Natural killer cell treated with Interleukin-12 subunit alpha and Interleukin-12 subunit beta and Interleukin-15 and Interleukin-18, amount 100 ng/mL, for 72 hours (primary cell): ENCODE measurements at regions not wholly inside any gene's neighbourhood (a gene's known extent, or its start where the extent isn't known, plus 50 kb on each side); places are given as distances from the start of the nearest gene placed in this dataset.
"Not testable (repeated sequence)": the region's sequence is repeated elsewhere in the genome, so short reads cannot be mapped to it uniquely, and the experiment has no call there.

Experiments
- ATAC-seq, 2 donors: fragments of 150-1000 bp; cut with Tn5 transposase in 1 of 2; sonication (Bioruptor Pico), chemical (Tn5 transposase) in 1 of 2; 2 replicates each; pipeline ENCODE4 v1.10.0; 2021
- DNase-seq: peaks from one replicate; pipeline ENCODE4 v3.0.0; 2022; ENCODE audit warnings: low spot score
- H3K27ac Mint-ChIP-seq, 2 donors: 1 replicate in 1 of 2; 2 replicates in 1 of 2; pipeline ENCODE4 v1.8.0; 2022; ENCODE audit warnings: mixed read lengths in 2 of 2, mild to moderate bottlenecking in 1 of 2, moderate library complexity in 1 of 2
- H3K27me3 Mint-ChIP-seq, 2 donors: 1 replicate in 1 of 2; 2 replicates in 1 of 2; pipeline ENCODE4 v1.8.0; 2022; ENCODE audit warnings: mixed read lengths in 2 of 2
- H3K36me3 Mint-ChIP-seq: one replicate; pipeline ENCODE4 v1.8.0; 2022; ENCODE audit warnings: mixed read lengths
- H3K4me1 Mint-ChIP-seq, 2 donors: 1 replicate in 1 of 2; 2 replicates in 1 of 2; pipeline ENCODE4 v1.8.0; 2022; ENCODE audit warnings: low read depth in 2 of 2, mixed read lengths in 2 of 2, mild to moderate bottlenecking in 1 of 2
- H3K4me3 Mint-ChIP-seq: one replicate; pipeline ENCODE4 v1.8.0; 2022; ENCODE audit warnings: mixed read lengths
- H3K9me3 Mint-ChIP-seq: 2 replicates; pipeline ENCODE4 v1.8.0; 2022; ENCODE audit warnings: mixed read lengths

DNA sequence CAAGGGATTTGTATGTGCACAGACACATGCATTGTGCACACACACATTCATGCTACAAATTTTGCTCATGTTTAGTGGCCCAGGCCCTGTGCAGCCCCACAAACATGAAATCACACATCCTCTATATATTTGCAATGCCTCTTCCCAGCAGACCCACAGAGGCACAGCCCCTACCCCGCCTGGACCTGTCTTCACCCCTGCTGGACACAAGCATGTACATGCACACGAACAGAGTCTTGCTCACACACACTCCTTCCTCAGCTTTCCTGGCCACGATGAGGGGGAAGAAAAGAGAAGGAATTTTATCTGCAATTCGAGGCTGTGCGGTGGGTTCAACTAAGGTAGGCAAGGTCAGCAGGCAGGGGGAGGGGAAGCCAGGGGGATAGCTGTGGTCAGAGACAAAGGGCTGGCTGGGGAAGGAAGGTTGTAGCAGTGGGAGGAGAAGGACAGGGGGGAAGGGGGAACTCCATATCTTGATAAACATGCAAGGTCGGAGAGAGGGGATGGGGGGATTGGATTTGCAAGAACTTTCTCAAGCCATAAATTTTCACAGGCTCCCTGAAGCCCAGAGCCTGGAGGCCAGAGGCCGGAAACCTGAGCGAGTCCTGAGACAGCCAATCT is 156.4 kb downstream of the EFNB1 start:
- no peaks in the 10 kb centered on the region for H3K9me3 Mint-ChIP-seq
- no peak for DNase-seq
- no peak overlapping the region for H3K4me3 Mint-ChIP-seq
- H3K4me1 Mint-ChIP-seq: peaks cover 0 to 3% of the 10 kb centered on the region in 2 donors
- H3K27ac Mint-ChIP-seq: no peak overlapping the region
- peaks cover 0 to 11% of the 10 kb centered on the region in 2 donors for H3K27me3 Mint-ChIP-seq
- no peaks in the 10 kb centered on the region for H3K36me3 Mint-ChIP-seq
- ATAC-seq: no peak

DNA sequence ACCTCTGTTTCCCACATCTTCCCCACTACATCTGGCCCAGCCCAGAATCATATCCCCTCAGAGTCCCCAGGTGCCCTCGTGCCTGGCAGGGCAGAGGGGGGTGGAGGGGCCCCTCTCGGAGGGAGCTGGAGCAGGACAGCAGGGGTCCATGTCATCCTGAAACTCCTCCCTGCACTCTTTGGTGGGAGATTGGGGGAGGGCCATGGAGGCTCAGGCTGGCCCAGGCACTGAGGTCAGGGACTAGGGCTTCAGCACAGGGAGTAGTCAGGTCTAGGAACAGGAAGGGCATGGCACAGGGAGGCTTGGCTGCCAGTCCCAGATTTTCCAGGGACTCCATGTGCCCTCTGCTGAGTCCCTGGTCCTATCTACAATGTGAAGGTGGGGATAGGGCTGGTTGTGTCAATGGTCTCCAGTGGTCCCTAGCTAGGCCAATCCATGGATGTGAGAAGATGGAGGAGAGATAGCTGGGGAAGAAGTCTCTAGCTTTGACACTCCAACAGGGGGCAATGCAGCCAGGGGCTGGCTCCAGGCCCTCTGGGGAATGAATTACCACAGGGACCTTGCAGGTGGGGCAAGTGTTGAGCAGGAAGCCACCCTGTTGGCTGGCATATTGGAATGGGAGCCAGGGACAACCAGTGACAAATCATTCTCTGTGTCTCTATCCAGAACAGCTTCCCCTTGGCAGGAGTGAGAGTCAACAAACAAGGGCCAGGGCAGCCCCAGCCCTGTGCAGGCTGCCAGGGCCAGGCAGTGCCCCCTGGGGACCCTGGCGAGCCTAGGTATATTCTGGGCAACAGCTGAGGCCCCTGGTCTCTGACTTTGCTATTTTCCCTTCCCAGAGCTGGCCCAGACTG is 154.4 kb downstream of the EFNB1 start:
- Mint-ChIP-seq H3K4me1 (peaks cover 0 to 3% of the 10 kb centered on the region in 2 donors), H3K4me3 (no peak overlapping the region), H3K27me3 (peaks cover 0 to 11% of the 10 kb centered on the region in 2 donors), H3K27ac (no peak overlapping the region), H3K36me3 (no peaks in the 10 kb centered on the region), H3K9me3 (no peaks in the 10 kb centered on the region)
- no peak for DNase-seq
- no peak for ATAC-seq

DNA sequence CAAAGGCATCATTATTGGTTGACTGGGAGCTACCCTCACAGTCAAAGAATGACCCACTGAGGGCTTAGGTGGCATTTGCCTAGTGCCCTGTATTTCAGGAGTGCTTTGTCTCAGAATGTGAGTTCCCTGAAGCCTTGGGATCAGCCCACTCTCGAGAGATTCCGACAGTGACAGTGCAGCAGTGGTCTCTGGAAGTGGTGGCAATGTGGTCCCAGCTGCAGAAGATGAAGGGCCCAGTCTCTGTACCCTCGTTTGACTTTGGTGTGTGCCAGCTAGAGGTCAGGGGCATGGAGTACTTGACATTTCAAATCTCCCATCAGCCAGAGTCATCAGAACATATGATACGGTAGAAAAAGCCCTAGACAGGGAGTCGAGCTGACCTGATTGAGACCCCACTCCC is 153.7 kb downstream of the EFNB1 start:
- Mint-ChIP-seq H3K27ac (no peak overlapping the region), H3K36me3 (no peaks in the 10 kb centered on the region), H3K27me3 (peaks cover 0 to 8% of the 10 kb centered on the region in 2 donors), H3K9me3 (no peaks in the 10 kb centered on the region), H3K4me3 (no peak overlapping the region), H3K4me1 (no peaks in the 10 kb centered on the region)
- ATAC-seq (no peak), DNase-seq (no peak)

DNA sequence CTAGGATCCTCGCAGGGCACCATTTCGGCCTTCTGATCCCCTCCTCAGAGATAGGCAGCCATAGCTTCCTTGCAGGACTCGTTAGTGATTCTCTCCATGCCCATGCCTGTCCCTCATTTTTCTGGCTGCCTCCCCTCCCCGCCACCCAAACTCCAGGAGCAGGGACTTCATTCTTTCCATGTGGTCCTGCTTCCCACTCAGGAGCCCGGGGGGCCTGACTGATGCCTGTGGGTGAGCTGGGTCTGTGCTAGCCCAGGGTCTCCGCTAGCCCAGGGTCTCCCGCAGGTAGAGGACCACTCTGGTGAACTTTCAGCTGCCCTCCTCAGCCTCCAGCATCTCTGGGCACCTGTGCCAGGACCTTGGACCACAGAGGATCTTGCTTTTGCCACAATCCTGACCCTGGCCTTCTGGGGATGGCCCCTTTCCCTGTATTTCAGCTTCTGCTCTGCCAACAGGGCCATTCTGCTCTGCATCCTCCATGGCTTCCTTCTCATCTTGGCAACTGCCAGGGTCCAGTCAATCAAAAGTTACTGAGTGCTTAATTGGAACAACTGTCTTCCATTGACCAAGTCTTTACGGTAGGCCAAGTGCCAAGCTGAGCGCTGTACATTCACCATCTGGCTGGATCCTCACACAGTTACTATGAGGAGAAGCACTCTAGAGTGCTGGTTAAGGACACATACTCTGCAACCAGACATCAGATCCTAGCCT is 152.2 kb downstream of the EFNB1 start:
- ATAC-seq: no peak

GRCh38 chrX:68978655-68979054 is 149.8 kb downstream of the EFNB1 start:
- H3K9me3 Mint-ChIP-seq: no peaks in the 10 kb centered on the region
- no peak for DNase-seq
- H3K36me3 Mint-ChIP-seq: peaks cover 9% of the 10 kb centered on the region
- no peak overlapping the region for H3K27ac Mint-ChIP-seq
- no peaks in the 10 kb centered on the region for H3K4me1 Mint-ChIP-seq
- no peak for ATAC-seq
- peaks cover 0 to 7% of the 10 kb centered on the region in 2 donors for H3K27me3 Mint-ChIP-seq
- no peak overlapping the region for H3K4me3 Mint-ChIP-seq

More for the DNA sequence above, 152.2 kb downstream of the EFNB1 start:
- Mint-ChIP-seq H3K27me3 (peaks cover 0 to 6% of the 10 kb centered on the region in 2 donors), H3K36me3 (peaks cover 6% of the 10 kb centered on the region), H3K27ac (no peak overlapping the region), H3K4me3 (no peak overlapping the region), H3K4me1 (no peaks in the 10 kb centered on the region), H3K9me3 (no peaks in the 10 kb centered on the region)
- DNase-seq: no peak

DNA sequence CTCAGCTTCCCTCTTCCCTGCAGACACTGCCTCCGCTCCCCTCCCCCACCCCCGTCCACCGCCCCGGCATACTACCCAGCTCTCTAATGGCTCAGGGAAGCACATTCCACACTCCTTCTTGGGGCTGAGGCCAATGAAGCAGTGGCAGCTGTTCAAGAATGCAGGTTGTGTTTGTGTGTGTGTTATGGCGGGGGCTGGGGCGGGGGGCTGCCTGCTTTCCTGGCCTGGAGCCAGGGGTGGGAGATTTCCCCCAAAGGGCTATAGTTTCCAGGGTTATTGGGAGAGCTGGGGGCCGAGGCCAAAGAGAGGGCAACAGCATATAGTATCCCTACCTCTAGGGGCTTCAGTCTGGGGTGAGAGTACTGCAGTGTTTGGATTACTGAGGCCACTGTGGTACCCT is 149.4 kb downstream of the EFNB1 start:
- Mint-ChIP-seq H3K27ac (no peak overlapping the region), H3K27me3 (peaks cover 0 to 7% of the 10 kb centered on the region in 2 donors), H3K36me3 (peaks cover 9% of the 10 kb centered on the region), H3K4me3 (no peak overlapping the region), H3K9me3 (no peaks in the 10 kb centered on the region), H3K4me1 (no peaks in the 10 kb centered on the region)
- DNase-seq (no peak), ATAC-seq (no peak)

GRCh38 chrX:68953331-68953730 is 124.5 kb downstream of the EFNB1 start:
- DNase-seq: no peak

GRCh38 chrX:68951942-68952619 is 123.3 kb downstream of the EFNB1 start:
- H3K27me3 Mint-ChIP-seq: peaks cover 0 to 16% of the 10 kb centered on the region in 2 donors
- H3K4me1 Mint-ChIP-seq, H3K4me3 Mint-ChIP-seq: not testable (repeated sequence)

More at GRCh38 chrX:68953331-68953730, 124.5 kb downstream of the EFNB1 start:
- Mint-ChIP-seq H3K27me3 (peaks cover 0 to 17% of the 10 kb centered on the region in 2 donors), H3K4me1 (no peaks in the 10 kb centered on the region), H3K36me3 (no peaks in the 10 kb centered on the region), H3K27ac (no peak overlapping the region), H3K9me3 (no peaks in the 10 kb centered on the region), H3K4me3 (no peak overlapping the region)
- no peak for ATAC-seq

DNA sequence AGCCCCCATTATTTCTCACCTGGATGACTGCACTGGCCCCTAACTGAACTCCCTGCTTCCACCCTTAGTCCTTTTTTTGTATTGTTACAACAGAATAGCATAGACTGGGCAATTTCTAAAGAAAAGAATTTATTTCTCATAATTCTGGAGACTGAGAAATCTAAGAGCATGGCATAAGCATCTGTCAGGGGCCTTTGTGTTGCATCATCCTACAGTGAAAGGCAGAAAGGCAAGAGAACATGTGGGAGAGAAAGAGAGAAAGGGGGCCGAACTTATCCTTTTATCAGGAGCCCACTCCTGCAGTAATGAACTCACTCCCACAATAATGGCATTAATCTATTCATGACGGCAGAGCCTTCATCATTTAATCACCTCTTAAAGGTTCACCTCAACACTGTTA is 122.1 kb downstream of the EFNB1 start:
- Mint-ChIP-seq H3K27ac (no peak overlapping the region), H3K4me1 (no peaks in the 10 kb centered on the region), H3K36me3 (no peaks in the 10 kb centered on the region), H3K4me3 (no peak overlapping the region), H3K9me3 (no peaks in the 10 kb centered on the region), H3K27me3 (peaks cover 0 to 12% of the 10 kb centered on the region in 2 donors)
- ATAC-seq (no peak), DNase-seq (no peak)

More at GRCh38 chrX:68951942-68952619, 123.3 kb downstream of the EFNB1 start:
- H3K36me3 Mint-ChIP-seq, H3K27ac Mint-ChIP-seq, DNase-seq, ATAC-seq, H3K9me3 Mint-ChIP-seq: not testable (repeated sequence)

DNA sequence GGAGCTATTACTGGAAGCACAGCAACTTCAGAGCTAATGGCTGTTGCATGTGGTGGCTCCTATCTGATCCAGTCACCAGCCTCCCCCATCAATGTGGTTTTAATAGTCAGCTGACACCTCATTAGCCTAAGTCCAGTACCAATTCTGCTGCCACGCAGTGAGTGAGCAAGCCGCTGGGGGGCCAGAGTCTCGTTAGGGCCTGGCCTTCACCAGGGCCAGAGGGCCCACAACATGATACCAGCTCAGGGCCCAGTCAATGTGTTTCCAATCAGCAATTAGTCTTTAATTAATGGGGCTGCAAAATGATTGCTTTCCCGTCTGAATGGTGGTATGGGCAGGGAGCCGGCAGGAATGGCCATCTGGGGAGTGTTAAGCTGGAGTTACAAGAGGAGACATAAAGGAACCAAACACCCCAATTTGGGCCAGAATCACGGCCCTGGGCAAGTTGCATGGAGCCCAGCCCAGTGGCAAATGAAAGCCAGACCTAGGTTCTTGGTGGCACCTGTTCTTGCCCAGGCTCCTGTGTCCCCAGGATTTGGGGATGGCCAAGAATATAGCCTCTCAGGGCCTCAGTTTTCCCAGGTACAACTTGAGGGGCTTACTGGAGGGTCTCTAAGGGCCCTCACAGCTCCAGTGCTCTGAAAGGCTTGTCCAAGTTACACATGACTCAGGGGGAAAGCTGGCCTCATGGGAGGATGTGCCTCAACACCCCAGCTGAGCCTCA is 119.2 kb downstream of the EFNB1 start:
- Mint-ChIP-seq H3K36me3 (no peaks in the 10 kb centered on the region), H3K9me3 (no peaks in the 10 kb centered on the region), H3K27ac (no peak overlapping the region), H3K4me3 (no peak overlapping the region), H3K27me3 (peaks cover 0 to 3% of the 10 kb centered on the region in 2 donors), H3K4me1 (no peaks in the 10 kb centered on the region)
- no peak for ATAC-seq
- no peak for DNase-seq

DNA sequence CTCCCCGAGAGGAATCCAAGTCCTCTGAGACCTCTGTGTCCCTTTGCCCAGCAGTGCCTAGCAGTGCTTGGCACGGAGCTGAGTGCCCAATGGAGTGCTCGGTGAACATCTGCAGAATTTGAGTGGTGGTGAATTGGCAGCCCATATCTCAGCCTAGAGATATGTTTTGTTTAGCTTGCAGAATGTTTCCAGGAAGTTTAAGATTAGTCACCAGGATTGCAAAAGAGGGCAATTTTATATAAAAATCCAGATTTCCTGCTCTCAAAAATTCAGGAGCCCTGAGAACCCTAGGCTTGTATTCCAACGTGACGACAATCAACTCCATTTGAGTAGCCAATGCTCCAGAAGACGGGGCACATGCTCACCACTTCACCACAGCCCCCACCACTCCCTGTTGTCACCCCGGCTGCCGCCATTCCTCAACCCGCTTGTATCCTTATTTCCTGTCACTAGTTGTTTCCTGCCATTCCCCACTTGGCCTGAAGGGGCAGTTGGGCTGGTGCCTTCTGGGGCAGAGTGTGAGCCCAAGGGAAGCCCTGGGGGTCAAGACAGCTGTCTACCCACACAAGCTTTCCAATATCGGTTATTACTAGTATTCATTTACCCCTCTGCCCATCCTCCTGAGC is 116.9 kb downstream of the EFNB1 start:
- Mint-ChIP-seq H3K4me3 (no peak overlapping the region), H3K36me3 (no peaks in the 10 kb centered on the region), H3K27ac (no peak overlapping the region), H3K27me3 (no peaks in the 10 kb centered on the region), H3K9me3 (no peaks in the 10 kb centered on the region), H3K4me1 (no peaks in the 10 kb centered on the region)
- no peak for DNase-seq
- no peak for ATAC-seq

DNA sequence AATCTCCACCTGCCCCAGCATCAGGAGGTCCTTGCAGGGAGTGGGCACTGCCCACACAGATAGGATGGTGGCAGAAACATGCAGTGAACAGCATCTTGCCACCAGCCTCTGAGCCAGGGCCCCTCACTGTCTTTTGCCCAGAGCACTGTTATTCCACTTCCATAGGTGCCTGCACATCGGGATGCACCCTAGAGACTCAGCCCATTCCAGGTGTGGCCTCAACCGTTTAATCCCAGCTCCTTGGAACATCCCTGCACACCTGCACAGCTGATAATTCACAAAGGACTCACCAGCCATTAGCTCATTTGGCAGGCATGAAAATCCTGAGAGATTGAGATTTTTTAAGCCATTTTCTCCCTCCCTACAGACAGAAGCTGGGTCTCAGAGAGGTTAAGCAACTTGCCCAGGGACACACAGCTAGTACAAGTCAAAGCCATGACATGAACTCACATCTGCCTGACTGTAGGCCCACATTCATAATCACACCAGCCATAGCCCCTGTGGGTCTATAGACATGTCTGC is 116.3 kb downstream of the EFNB1 start:
- H3K36me3 Mint-ChIP-seq: no peaks in the 10 kb centered on the region
- H3K4me3 Mint-ChIP-seq: no peak overlapping the region

More for the DNA sequence above, 116.3 kb downstream of the EFNB1 start:
- ATAC-seq (no peak), DNase-seq (no peak)
- H3K4me1 Mint-ChIP-seq: no peaks in the 10 kb centered on the region
- H3K27me3 Mint-ChIP-seq: no peaks in the 10 kb centered on the region
- H3K27ac Mint-ChIP-seq: no peak overlapping the region
- no peaks in the 10 kb centered on the region for H3K9me3 Mint-ChIP-seq
